ENCODE measurements at regions not wholly inside any gene's neighbourhood (a gene's known extent, or its start where the extent isn't known, plus 50 kb on each side); places are given as distances from the start of the nearest gene placed in this dataset.

- Mint-ChIP-seq H3K9me3 (ENCODE audit: low read depth) (peaks cover 9% of the 10 kb centered on the region), H3K4me3 (ENCODE audit: unreplicated experiment) (no peak overlapping the region), H3K27me3 (ENCODE audit: low read depth) (no peaks in the 10 kb centered on the region), H3K4me1 (ENCODE audit: low read depth) (no peaks in the 10 kb centered on the region), H3K36me3 (ENCODE audit: low read depth) (no peaks in the 10 kb centered on the region), H3K27ac (ENCODE audit: unreplicated experiment) (no peak overlapping the region)
- TF ChIP-seq CTCF (IDR thresholded peaks at IDR 0.05), result no peak
- DNase-seq (ENCODE audit: low spot score), result no peak
Observed at GRCh38 chr4:111045992-111046391, 423.1 kb upstream of the PITX2 start.

- no peak overlapping the region for H3K27ac Mint-ChIP-seq (ENCODE audit: unreplicated experiment)
- no peak for TF ChIP-seq CTCF (IDR thresholded peaks at IDR 0.05)
- no peaks in the 10 kb centered on the region for H3K27me3 Mint-ChIP-seq (ENCODE audit: low read depth)
- H3K4me3 Mint-ChIP-seq (ENCODE audit: unreplicated experiment), result no peak overlapping the region
- peaks cover 15% of the 10 kb centered on the region for H3K9me3 Mint-ChIP-seq (ENCODE audit: low read depth)
- H3K4me1 Mint-ChIP-seq (ENCODE audit: low read depth), result no peaks in the 10 kb centered on the region
- DNase-seq (ENCODE audit: low spot score), result no peak
- no peaks in the 10 kb centered on the region for H3K36me3 Mint-ChIP-seq (ENCODE audit: low read depth)
Observed at GRCh38 chr4:111046811-111047210, 423.9 kb upstream of the PITX2 start.

- H3K4me1 Mint-ChIP-seq (ENCODE audit: low read depth), result no peaks in the 10 kb centered on the region
- H3K27me3 Mint-ChIP-seq (ENCODE audit: low read depth), result no peaks in the 10 kb centered on the region
- no peak overlapping the region for H3K27ac Mint-ChIP-seq (ENCODE audit: unreplicated experiment)
- no peaks in the 10 kb centered on the region for H3K36me3 Mint-ChIP-seq (ENCODE audit: low read depth)
- DNase-seq (ENCODE audit: low spot score), result no peak
- H3K4me3 Mint-ChIP-seq (ENCODE audit: unreplicated experiment), result no peak overlapping the region
- no peak for TF ChIP-seq CTCF (IDR thresholded peaks at IDR 0.05)
- H3K9me3 Mint-ChIP-seq (ENCODE audit: low read depth), result peaks cover 22% of the 10 kb centered on the region
Observed at GRCh38 chr4:111048316-111048715, 425.4 kb upstream of the PITX2 start.

- Mint-ChIP-seq H3K9me3 (ENCODE audit: low read depth) (no peaks in the 10 kb centered on the region), H3K27ac (ENCODE audit: unreplicated experiment) (no peak overlapping the region), H3K27me3 (ENCODE audit: low read depth) (no peaks in the 10 kb centered on the region), H3K36me3 (ENCODE audit: low read depth) (no peaks in the 10 kb centered on the region), H3K4me3 (ENCODE audit: unreplicated experiment) (no peak overlapping the region), H3K4me1 (ENCODE audit: low read depth) (no peaks in the 10 kb centered on the region)
- TF ChIP-seq CTCF (IDR thresholded peaks at IDR 0.05), result no peak
- DNase-seq (ENCODE audit: low spot score), result no peak
Observed at GRCh38 chr4:111064342-111064993, 441.6 kb upstream of the PITX2 start.

- Mint-ChIP-seq H3K27ac (ENCODE audit: unreplicated experiment) (no peak overlapping the region), H3K9me3 (ENCODE audit: low read depth) (no peaks in the 10 kb centered on the region), H3K27me3 (ENCODE audit: low read depth) (no peaks in the 10 kb centered on the region), H3K36me3 (ENCODE audit: low read depth) (no peaks in the 10 kb centered on the region), H3K4me1 (ENCODE audit: low read depth) (no peaks in the 10 kb centered on the region), H3K4me3 (ENCODE audit: unreplicated experiment) (no peak overlapping the region)
- DNase-seq (ENCODE audit: low spot score), result no peak
- no peak for TF ChIP-seq CTCF (IDR thresholded peaks at IDR 0.05)
Observed at GRCh38 chr4:111066001-111066400, 443.1 kb upstream of the PITX2 start.
